ENCODE measurements at regions not wholly inside any gene's neighbourhood (a gene's known extent, or its start where the extent isn't known, plus 50 kb on each side); places are given as distances from the start of the nearest gene placed in this dataset.

- TF ChIP-seq BCLAF1 (IDR thresholded peaks at IDR 0.05) (no peak), HDAC6 (IDR thresholded peaks at IDR 0.05; ENCODE audit: unreplicated experiment) (no peak), POLR2AphosphoS5 (IDR thresholded peaks at IDR 0.05; ENCODE audit: low read length) (no peak), IRF5 (IDR thresholded peaks at IDR 0.05; ENCODE audit: borderline replicate concordance) (no peak), BMI1 (IDR thresholded peaks at IDR 0.05; ENCODE audit: borderline replicate concordance) (no peak), JUNB (IDR thresholded peaks at IDR 0.05) (no peak), HSF1 (IDR thresholded peaks at IDR 0.05; ENCODE audit: low read depth, low read length) (no peak), NBN (IDR thresholded peaks at IDR 0.05) (no peak), ELK1 (IDR thresholded peaks at IDR 0.05; ENCODE audit: low read depth, low read length) (no peak), STAT1 (conservative IDR thresholded peaks at IDR 0.05) (no peak)
These were observed 300.9 kb upstream of the FAT4 start (continued) for GRCh38 chr4:125013891-125014290.

Measured in GM12878 (cell line).